ENCODE measurements at regions not wholly inside any gene's neighbourhood (a gene's known extent, or its start where the extent isn't known, plus 50 kb on each side); places are given as distances from the start of the nearest gene placed in this dataset.

GRCh38 chr2:189268763-189269162, 89.2 kb upstream of the COL5A2 start:
- no peak for DNase-seq

GRCh38 chr2:189273734-189274133, 94.2 kb upstream of the COL5A2 start:
- no peak for DNase-seq

GRCh38 chr2:189274361-189274760, 94.8 kb upstream of the COL5A2 start:
- DNase-seq: no peak

GRCh38 chr2:189276277-189276676, 96.7 kb upstream of the COL5A2 start:
- DNase-seq: peak; percentile 99

GRCh38 chr2:189281201-189281600, 101.6 kb upstream of the COL5A2 start:
- no peak for DNase-seq

GRCh38 chr2:189285349-189285748, 105.8 kb upstream of the COL5A2 start:
- DNase-seq: peak; percentile 28

- peak; percentile 96 for DNase-seq
Measured at GRCh38 chr2:189285962-189286645, 106.5 kb upstream of the COL5A2 start.

GRCh38 chr2:189287363-189287762, 107.8 kb upstream of the COL5A2 start:
- no peak for DNase-seq

GRCh38 chr2:189287982-189288521, 108.5 kb upstream of the COL5A2 start:
- peak; percentile 89 for DNase-seq

- peak; percentile 38 for DNase-seq
Measured at GRCh38 chr2:189291460-189291859, 111.9 kb upstream of the COL5A2 start.

GRCh38 chr2:189293164-189293563, 113.6 kb upstream of the COL5A2 start:
- peak; percentile 91 for DNase-seq

- peak; percentile 87 for DNase-seq
Measured at GRCh38 chr2:189297446-189297845, 117.9 kb upstream of the COL5A2 start.

- DNase-seq: peak; percentile 34
Measured at GRCh38 chr2:189298038-189298437, 118.5 kb upstream of the COL5A2 start.

GRCh38 chr2:189298481-189298880, 118.9 kb upstream of the COL5A2 start:
- peak; percentile 38 for DNase-seq

- DNase-seq: no peak
Measured at GRCh38 chr2:189299974-189300373, 120.4 kb upstream of the COL5A2 start.

GRCh38 chr2:189300916-189301315, 121.4 kb upstream of the COL5A2 start:
- no peak for DNase-seq

GRCh38 chr2:189302274-189302948, 122.8 kb upstream of the COL5A2 start:
- peak; percentile 21 for DNase-seq

- no peak for DNase-seq
Measured at GRCh38 chr2:189304360-189304759, 124.8 kb upstream of the COL5A2 start.

GRCh38 chr2:189305291-189305943, 125.9 kb upstream of the COL5A2 start:
- DNase-seq: peak; percentile 57

- DNase-seq: no peak
Measured at GRCh38 chr2:189306525-189306924, 127.0 kb upstream of the COL5A2 start.

GRCh38 chr2:189308056-189308790, 128.7 kb upstream of the COL5A2 start:
- DNase-seq: no peak

- no peak for DNase-seq
Measured at GRCh38 chr2:189309331-189309730, 129.8 kb upstream of the COL5A2 start.

- no peak for DNase-seq
Measured at GRCh38 chr2:189312211-189312610, 129.1 kb upstream of the WDR75 start.
